Endothelial cell of umbilical vein (primary cell): ENCODE measurements at regions not wholly inside any gene's neighbourhood (a gene's known extent, or its start where the extent isn't known, plus 50 kb on each side); places are given as distances from the start of the nearest gene placed in this dataset.

Source experiments
- BruUV-seq: library from RNA; stranded (reverse); fragments of 400-500 nt; replicated peaks from 2 replicates; lab custom pipeline; 2021; lab: Mats Ljungman, UMichigan
- CTCF ChIA-PET: fragments of 300-600, 350-600 bp; sonication (Branson Sonifier 250); formaldehyde crosslinking; loops from one replicate; lab custom pipeline; 2021; ENCODE audit warnings: antibody characterized with exemption, inconsistent platforms; lab: Charles Lee
- POLR2A ChIA-PET: fragments of 300-600, 350-600 bp; sonication (Branson Sonifier 250); formaldehyde crosslinking; loops from one replicate; lab custom pipeline; 2021; ENCODE audit warnings: antibody characterized with exemption, inconsistent platforms; lab: Charles Lee
- DNase-seq: peaks from one replicate; pipeline ENCODE4 v3.0.0-alpha.2; 2011; ENCODE audit warnings: low read depth, low spot score
- FAIRE-seq: peaks from 2 replicates; lab custom pipeline; 2011; peaks lifted over from hg19 to GRCh38; lab: Jason Lieb, UNC
- H2AFZ ChIP-seq: 2 replicates; pipeline ENCODE4 v1.6.0; 2012; ENCODE audit warnings: low read depth, low read length, control low read depth, inconsistent platforms
- H3K27ac ChIP-seq: 2 replicates; pipeline ENCODE4 v1.5.1; 2011; ENCODE audit warnings: low read depth, mild to moderate bottlenecking, control low read depth, low read length, moderate library complexity; ENCODE audit not compliant: insufficient read depth
- H3K27me3 ChIP-seq, 2 experiments: 2 replicates each; pipeline versions ENCODE4 v1.6.0 to v1.6.1; 2011; ENCODE audit warnings: low read length in 2 of 2, mixed read lengths in 1 of 2; ENCODE audit not compliant: control insufficient read depth in 2 of 2, insufficient read depth in 2 of 2
- H3K36me3 ChIP-seq, 2 experiments: 2 replicates in 1 of 2; 3 replicates in 1 of 2; pipeline ENCODE4 v1.5.1; 2011; ENCODE audit warnings: low read length in 2 of 2, mild to moderate bottlenecking in 1 of 2, moderate library complexity in 1 of 2; ENCODE audit not compliant: control insufficient read depth in 2 of 2, insufficient read depth in 2 of 2; ENCODE audit errors: extremely low read depth in 1 of 2
- H3K4me1 ChIP-seq: 3 replicates; pipeline ENCODE4 v1.5.1; 2011; ENCODE audit warnings: mild to moderate bottlenecking, low read length; ENCODE audit not compliant: control insufficient read depth, insufficient read depth; ENCODE audit errors: extremely low read depth
- H3K4me2 ChIP-seq: 2 replicates; pipeline ENCODE4 v1.6.1; 2011; ENCODE audit warnings: low read length, control low read depth, mixed read lengths; ENCODE audit not compliant: insufficient read depth
- H3K4me3 ChIP-seq, 3 experiments: fragments of 200-600 bp in 1 of 3; sonication (generic), shearing (Covaris generic) in 1 of 3; replicated peaks in 1 of 3; 2 replicates each; pipeline ENCODE4 v1.5.1; 2011 to 2016; ENCODE audit warnings: control low read depth in 3 of 3, low read length in 3 of 3, mild to moderate bottlenecking in 2 of 3, inconsistent platforms in 1 of 3, low read depth in 1 of 3, moderate library complexity in 1 of 3; ENCODE audit not compliant: insufficient read depth in 1 of 3
- H3K79me2 ChIP-seq: 2 replicates; pipeline ENCODE4 v1.6.0; 2012; ENCODE audit warnings: low read length, inconsistent platforms; ENCODE audit not compliant: control insufficient read depth, insufficient read depth
- H3K9ac ChIP-seq: replicated peaks from 2 replicates; pipeline ENCODE3; 2011; ENCODE audit warnings: low read length, control low read depth; ENCODE audit not compliant: insufficient read depth; ENCODE audit errors: extremely low read depth
- H3K9me1 ChIP-seq: replicated peaks from 3 replicates; pipeline ENCODE4 v1.6.0; 2011; ENCODE audit warnings: mild to moderate bottlenecking, low read length; ENCODE audit not compliant: control insufficient read depth, insufficient read depth; ENCODE audit errors: extremely low read depth
- H3K9me3 ChIP-seq: replicated peaks from 2 replicates; pipeline ENCODE4 v1.5.1; 2012; ENCODE audit warnings: low read length, inconsistent platforms; ENCODE audit not compliant: control insufficient read depth, insufficient read depth
- H4K20me1 ChIP-seq: replicated peaks from 2 replicates; pipeline ENCODE3; 2011; ENCODE audit warnings: mild to moderate bottlenecking, low read length; ENCODE audit not compliant: control insufficient read depth, insufficient read depth; ENCODE audit errors: extremely low read depth
- CTCF ChIP-seq, 2 donors: IDR thresholded peaks; 1 replicate in 1 of 2; 2 replicates in 1 of 2; pipeline ENCODE4 v1.5.1; 2011; ENCODE audit warnings: low read length in 2 of 2, mild to moderate bottlenecking in 2 of 2, moderate library complexity in 2 of 2, control low read depth in 1 of 2, inconsistent platforms in 1 of 2, low read depth in 1 of 2; ENCODE audit not compliant: insufficient read depth in 1 of 2; ENCODE audit errors: extremely low read depth in 1 of 2
- EZH2 ChIP-seq: IDR thresholded peaks from 2 replicates; pipeline ENCODE4 v1.6.1; 2012; ENCODE audit warnings: borderline replicate concordance, low read depth, mild to moderate bottlenecking, moderate library complexity, low read length, inconsistent platforms; ENCODE audit not compliant: severe bottlenecking
- FOS ChIP-seq: IDR thresholded peaks from 2 replicates; pipeline ENCODE4 v1.6.1; 2011; ENCODE audit warnings: mild to moderate bottlenecking, low read length, moderate library complexity, borderline replicate concordance; ENCODE audit not compliant: insufficient read depth
- GATA2 ChIP-seq: IDR thresholded peaks from 2 replicates; pipeline ENCODE4 v1.7.0; 2011; ENCODE audit warnings: low read depth, mild to moderate bottlenecking, moderate library complexity, mixed read lengths, low read length; ENCODE audit not compliant: insufficient read length, insufficient read depth
- JUN ChIP-seq: IDR thresholded peaks from 2 replicates; pipeline ENCODE4 v1.6.1; 2011; ENCODE audit warnings: borderline replicate concordance, low read depth; ENCODE audit not compliant: insufficient read length, insufficient read depth
- MAX ChIP-seq: IDR thresholded peaks from 2 replicates; pipeline ENCODE4 v1.6.1; 2011; ENCODE audit not compliant: insufficient read depth, insufficient read length
- MYC ChIP-seq: IDR thresholded peaks from one replicate; pipeline ENCODE4 v1.6.1; 2011; ENCODE audit warnings: mild to moderate bottlenecking, low read depth, low read length
- POLR2A ChIP-seq: IDR thresholded peaks from 2 replicates; pipeline ENCODE4 v1.6.1; 2012; ENCODE audit warnings: low read depth, mild to moderate bottlenecking, control low read depth, low read length
- POLR2AphosphoS5 ChIP-seq: IDR thresholded peaks from 2 replicates; pipeline ENCODE4 v1.6.1; 2012; ENCODE audit warnings: low read depth, mild to moderate bottlenecking, control low read depth, low read length, moderate library complexity; ENCODE audit not compliant: insufficient read depth
- dilution Hi-C: fragments of 300-500 bp; cut with MboI; formaldehyde crosslinking; loops from one replicate; pipeline ENCODE4 v1.15.0; 2019; ENCODE audit warnings: low sequenced_read_pairs; ENCODE audit not compliant: extremely low pct_ligation_motif_present
- intact Hi-C: fragments of 100-400 bp; cut with micrococcal nuclease; formaldehyde crosslinking; loops from one replicate; pipeline ENCODE4 v1.10.0; 2022

GRCh38 chr2:78778756-78779510 is 246.6 kb upstream of the REG3G start:
- H3K36me3 ChIP-seq: no peaks in the 10 kb centered on the region
- H3K4me3 ChIP-seq: no peak overlapping the region
- no peaks in the 10 kb centered on the region for H3K9me3 ChIP-seq
- ChIA-PET POLR2A (no interaction called here), CTCF (no interaction called here)
- H3K9me1 ChIP-seq: no peaks in the 10 kb centered on the region
- no peak for DNase-seq
- FAIRE-seq: no peak
- no peak overlapping the region for H3K9ac ChIP-seq
- H3K4me1 ChIP-seq: no peaks in the 10 kb centered on the region
- intact Hi-C loops (no loop called here), dilution Hi-C loops (no loop called here)
- H3K27ac ChIP-seq: no peak overlapping the region
- no peaks in the 10 kb centered on the region for H3K79me2 ChIP-seq
- no peak overlapping the region for H3K4me2 ChIP-seq
- H2AFZ ChIP-seq: no peak overlapping the region
- H3K27me3 ChIP-seq: no peaks in the 10 kb centered on the region
- TF ChIP-seq POLR2A (no peak), CTCF (IDR thresholded peaks at IDR 0.05; ENCODE audit: extremely low read depth in 1 of 2, insufficient read depth in 1 of 2, low read depth in 1 of 2, low read length in 2 of 2) (no peak), EZH2 (no peak), MYC (no peak), JUN (no peak), FOS (no peak), MAX (no peak), POLR2AphosphoS5 (no peak), GATA2 (no peak)
- no peaks in the 10 kb centered on the region for H4K20me1 ChIP-seq
- no TSS peak for BruUV-seq
